ENCODE measurements at regions not wholly inside any gene's neighbourhood (a gene's known extent, or its start where the extent isn't known, plus 50 kb on each side); places are given as distances from the start of the nearest gene placed in this dataset.

DNA sequence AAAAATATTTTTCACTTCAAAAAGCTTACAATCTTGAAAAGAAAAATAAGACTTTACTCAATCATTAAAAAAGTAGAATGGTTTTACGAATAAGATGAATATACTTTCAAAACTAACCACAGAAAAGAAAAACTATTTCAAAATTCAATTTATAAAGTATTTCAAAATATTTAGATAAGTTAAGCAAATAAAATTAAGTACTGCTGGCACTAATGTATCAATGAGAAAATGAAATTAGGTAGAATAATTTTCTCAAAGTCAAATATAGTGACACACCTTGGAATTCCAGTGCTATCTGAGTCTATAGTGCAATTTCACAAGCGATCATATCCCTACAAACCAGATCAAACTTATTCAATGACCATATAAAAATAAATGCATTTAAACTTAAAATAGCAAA is 109.8 kb upstream of the SEMA3A start:
- H4K8ac ChIP-seq (ENCODE audit: low read depth, low read length), result no peak overlapping the region
- H3K9ac ChIP-seq (ENCODE audit: low read depth, low read length, poor library complexity), result no peak overlapping the region
- no peak overlapping the region for H2AK5ac ChIP-seq (ENCODE audit: low read depth, low read length)
- no peak overlapping the region for H4K91ac ChIP-seq (ENCODE audit: low read depth, low read length, poor library complexity)
- no peaks in the 10 kb centered on the region for H3K27me3 ChIP-seq (ENCODE audit: control insufficient read depth in 3 of 3, insufficient read depth in 3 of 3, low read depth in 1 of 3, low read length in 3 of 3)
- peaks cover 0 to 3% of the 10 kb centered on the region in 2 donors for H3K9me3 ChIP-seq (replicated peaks in 1 of 2; ENCODE audit: control insufficient read depth in 2 of 2, insufficient read depth in 1 of 2, low read depth in 1 of 2, low read length in 2 of 2)
- no peak overlapping the region for H3K23ac ChIP-seq (ENCODE audit: low read depth, low read length, poor library complexity)
- no CpG with 5 or more reads among the region's 2 CpGs for WGBS, 2 donors (ENCODE audit: extremely low coverage in 2 of 2, insufficient read length in 2 of 2, insufficient replicate concordance in 1 of 2)
- no peak overlapping the region for H3K4me3 ChIP-seq (ENCODE audit: low read length in 2 of 2)
- no peak overlapping the region for H2BK15ac ChIP-seq (ENCODE audit: low read length)
- H2AFZ ChIP-seq (ENCODE audit: low read length), result no peak overlapping the region
- no peak overlapping the region for H2BK12ac ChIP-seq (ENCODE audit: low read length)
- H3K4me2 ChIP-seq (ENCODE audit: insufficient read depth, low read length, poor library complexity, severe bottlenecking), result no peak overlapping the region
- H3K27ac ChIP-seq (replicated peaks; ENCODE audit: low read length), result no peak overlapping the region
- no peaks in the 10 kb centered on the region for H3K79me1 ChIP-seq (ENCODE audit: low read depth, low read length)
- no peak overlapping the region for H3K4ac ChIP-seq (ENCODE audit: low read length)
- H3K36me3 ChIP-seq (replicated peaks in 1 of 2; ENCODE audit: control insufficient read depth in 2 of 2, insufficient read depth in 2 of 2, low read length in 2 of 2), result no peaks in the 10 kb centered on the region
- H3K4me1 ChIP-seq (ENCODE audit: control insufficient read depth in 2 of 2, insufficient read depth in 1 of 2, low read depth in 1 of 2, low read length in 2 of 2), result no peaks in the 10 kb centered on the region
- no peak overlapping the region for H2BK120ac ChIP-seq (ENCODE audit: low read depth, low read length)
- no peak overlapping the region for H2BK5ac ChIP-seq (ENCODE audit: low read length)
- DNase-seq (ENCODE audit: low spot score), result no peak
- H3K18ac ChIP-seq (ENCODE audit: low read length), result no peak overlapping the region
- no peak overlapping the region for H3K14ac ChIP-seq (ENCODE audit: low read length)

DNA sequence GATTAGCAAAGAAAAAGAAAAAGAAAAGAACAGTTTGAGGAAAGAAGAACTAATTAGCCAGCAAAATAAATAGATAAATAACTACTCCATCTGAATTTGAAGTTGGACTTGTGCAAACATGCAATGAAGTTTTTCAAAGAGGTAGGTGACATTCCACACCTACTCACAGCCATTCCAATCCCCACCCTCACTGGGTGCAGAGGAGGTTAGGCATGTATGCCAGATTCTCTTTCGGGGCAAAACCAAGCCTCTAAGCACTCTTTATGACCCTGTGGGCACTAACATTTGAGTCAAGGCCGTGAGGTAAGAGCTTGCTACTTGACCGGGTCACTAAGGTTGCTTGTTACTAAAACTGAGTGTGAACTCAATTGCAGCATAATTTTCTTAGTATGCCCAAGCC is 108.4 kb upstream of the SEMA3A start:
- Histone ChIP-seq H3K27ac (replicated peaks; ENCODE audit: low read length) (no peak overlapping the region), H3K4ac (ENCODE audit: low read length) (no peak overlapping the region), H3K4me3 (ENCODE audit: low read length in 2 of 2) (no peak overlapping the region), H2BK5ac (ENCODE audit: low read length) (no peak overlapping the region), H3K18ac (ENCODE audit: low read length) (no peak overlapping the region), H3K23ac (ENCODE audit: low read depth, low read length, poor library complexity) (no peak overlapping the region), H3K27me3 (ENCODE audit: control insufficient read depth in 3 of 3, insufficient read depth in 3 of 3, low read depth in 1 of 3, low read length in 3 of 3) (no peaks in the 10 kb centered on the region), H2AFZ (ENCODE audit: low read length) (peak overlapping the region; percentile 12), H3K79me1 (ENCODE audit: low read depth, low read length) (no peaks in the 10 kb centered on the region), H4K8ac (ENCODE audit: low read depth, low read length) (no peak overlapping the region), H3K9me3 (replicated peaks in 1 of 2; ENCODE audit: control insufficient read depth in 2 of 2, insufficient read depth in 1 of 2, low read depth in 1 of 2, low read length in 2 of 2) (peaks cover 0 to 3% of the 10 kb centered on the region in 2 donors), H3K9ac (ENCODE audit: low read depth, low read length, poor library complexity) (no peak overlapping the region), H2AK5ac (ENCODE audit: low read depth, low read length) (no peak overlapping the region), H2BK12ac (ENCODE audit: low read length) (no peak overlapping the region), H2BK15ac (ENCODE audit: low read length) (no peak overlapping the region), H3K4me2 (ENCODE audit: insufficient read depth, low read length, poor library complexity, severe bottlenecking) (no peak overlapping the region), H3K14ac (ENCODE audit: low read length) (no peak overlapping the region), H3K4me1 (ENCODE audit: control insufficient read depth in 2 of 2, insufficient read depth in 1 of 2, low read depth in 1 of 2, low read length in 2 of 2) (no peaks in the 10 kb centered on the region), H2BK120ac (ENCODE audit: low read depth, low read length) (no peak overlapping the region), H3K36me3 (replicated peaks in 1 of 2; ENCODE audit: control insufficient read depth in 2 of 2, insufficient read depth in 2 of 2, low read length in 2 of 2) (no peaks in the 10 kb centered on the region), H4K91ac (ENCODE audit: low read depth, low read length, poor library complexity) (no peak overlapping the region)
- no CpG with 5 or more reads among the region's 3 CpGs for WGBS, 2 donors (ENCODE audit: extremely low coverage in 2 of 2, insufficient read length in 2 of 2, insufficient replicate concordance in 1 of 2)
- no peak for DNase-seq (ENCODE audit: low spot score)

DNA sequence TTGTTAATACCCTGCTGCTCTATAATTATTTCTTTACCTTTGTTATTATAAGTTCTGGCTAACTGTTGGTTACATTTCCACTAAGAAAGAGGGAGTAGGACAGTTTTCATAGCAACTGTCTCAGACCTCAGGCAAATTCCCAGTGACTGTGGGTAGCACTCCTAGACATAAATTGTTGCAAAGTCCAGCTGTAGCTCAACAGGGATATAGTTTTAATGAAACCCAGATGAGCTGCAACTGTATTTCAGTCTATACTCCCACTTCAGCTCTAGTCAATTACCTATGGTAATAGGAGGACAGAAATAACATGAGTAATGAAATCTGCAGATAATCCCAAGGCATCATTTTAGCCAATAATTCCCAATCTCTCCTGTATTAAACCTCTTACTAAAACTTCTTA is 103.0 kb upstream of the SEMA3A start:
- no peak overlapping the region for H2AK5ac ChIP-seq (ENCODE audit: low read depth, low read length)

DNA sequence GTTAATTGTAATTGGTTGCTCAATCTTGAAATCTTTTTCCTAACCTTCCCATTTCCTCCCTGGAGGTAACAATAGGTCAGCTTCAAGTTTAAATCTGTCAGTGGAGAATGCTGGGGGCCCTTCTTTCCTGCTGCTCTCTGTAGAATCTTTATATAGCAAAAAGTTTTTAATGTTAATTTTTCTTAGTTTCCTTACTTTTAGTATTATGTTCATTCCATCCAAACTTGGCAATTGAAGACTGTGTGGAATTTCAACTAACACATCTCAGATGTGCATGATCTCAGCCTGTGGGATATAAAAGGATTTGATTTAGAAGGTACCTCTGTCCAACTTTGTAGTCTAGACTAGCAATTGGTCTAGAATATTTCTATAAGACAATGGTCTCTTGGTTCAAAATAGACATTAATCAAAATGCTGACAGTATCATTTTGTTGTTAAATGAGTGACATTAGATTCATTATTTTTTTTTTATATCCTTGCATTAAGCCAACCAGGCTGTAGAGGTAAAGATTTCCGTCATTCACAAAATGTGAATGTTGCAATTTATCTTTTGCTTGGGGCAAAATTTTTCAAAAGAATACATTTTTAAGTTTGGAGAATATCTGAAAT is 100.4 kb upstream of the SEMA3A start:
- no peak overlapping the region for H3K23ac ChIP-seq (ENCODE audit: low read depth, low read length, poor library complexity)
- H2AFZ ChIP-seq (ENCODE audit: low read length), result no peak overlapping the region
- no peak overlapping the region for H3K14ac ChIP-seq (ENCODE audit: low read length)
- H3K18ac ChIP-seq (ENCODE audit: low read length), result no peak overlapping the region
- H3K4ac ChIP-seq (ENCODE audit: low read length), result no peak overlapping the region
- H3K36me3 ChIP-seq (replicated peaks in 1 of 2; ENCODE audit: control insufficient read depth in 2 of 2, insufficient read depth in 2 of 2, low read length in 2 of 2), result no peaks in the 10 kb centered on the region
- no peak overlapping the region for H3K4me3 ChIP-seq (ENCODE audit: low read length in 2 of 2)
- H4K91ac ChIP-seq (ENCODE audit: low read depth, low read length, poor library complexity), result no peak overlapping the region
- H4K8ac ChIP-seq (ENCODE audit: low read depth, low read length), result no peak overlapping the region
- H2BK15ac ChIP-seq (ENCODE audit: low read length), result no peak overlapping the region
- H3K27ac ChIP-seq (replicated peaks; ENCODE audit: low read length), result no peak overlapping the region
- no peak overlapping the region for H2BK120ac ChIP-seq (ENCODE audit: low read depth, low read length)
- H3K9me3 ChIP-seq (replicated peaks in 1 of 2; ENCODE audit: control insufficient read depth in 2 of 2, insufficient read depth in 1 of 2, low read depth in 1 of 2, low read length in 2 of 2), result no peaks in the 10 kb centered on the region
- H3K9ac ChIP-seq (ENCODE audit: low read depth, low read length, poor library complexity), result no peak overlapping the region
- no CpG with 5 or more reads among the region's 1 CpG for WGBS, 2 donors (ENCODE audit: extremely low coverage in 2 of 2, insufficient read length in 2 of 2, insufficient replicate concordance in 1 of 2)
- H3K4me1 ChIP-seq (ENCODE audit: control insufficient read depth in 2 of 2, insufficient read depth in 1 of 2, low read depth in 1 of 2, low read length in 2 of 2), result no peaks in the 10 kb centered on the region
- no peaks in the 10 kb centered on the region for H3K79me1 ChIP-seq (ENCODE audit: low read depth, low read length)
- DNase-seq (ENCODE audit: low spot score), result no peak
- no peaks in the 10 kb centered on the region for H3K27me3 ChIP-seq (ENCODE audit: control insufficient read depth in 3 of 3, insufficient read depth in 3 of 3, low read depth in 1 of 3, low read length in 3 of 3)
- no peak overlapping the region for H3K4me2 ChIP-seq (ENCODE audit: insufficient read depth, low read length, poor library complexity, severe bottlenecking)
- H2BK5ac ChIP-seq (ENCODE audit: low read length), result no peak overlapping the region
- no peak overlapping the region for H2AK5ac ChIP-seq (ENCODE audit: low read depth, low read length)
- no peak overlapping the region for H2BK12ac ChIP-seq (ENCODE audit: low read length)

More for the DNA sequence above, 103.0 kb upstream of the SEMA3A start:
- no peaks in the 10 kb centered on the region for H3K36me3 ChIP-seq (replicated peaks in 1 of 2; ENCODE audit: control insufficient read depth in 2 of 2, insufficient read depth in 2 of 2, low read length in 2 of 2)
- no peak overlapping the region for H3K27ac ChIP-seq (replicated peaks; ENCODE audit: low read length)
- no peaks in the 10 kb centered on the region for H3K4me1 ChIP-seq (ENCODE audit: control insufficient read depth in 2 of 2, insufficient read depth in 1 of 2, low read depth in 1 of 2, low read length in 2 of 2)
- H3K9ac ChIP-seq (ENCODE audit: low read depth, low read length, poor library complexity), result no peak overlapping the region
- no peak overlapping the region for H3K23ac ChIP-seq (ENCODE audit: low read depth, low read length, poor library complexity)
- H3K14ac ChIP-seq (ENCODE audit: low read length), result no peak overlapping the region
- no peak overlapping the region for H2BK120ac ChIP-seq (ENCODE audit: low read depth, low read length)
- no peak overlapping the region for H2BK15ac ChIP-seq (ENCODE audit: low read length)
- no peak overlapping the region for H2BK12ac ChIP-seq (ENCODE audit: low read length)
- peaks cover 0 to 3% of the 10 kb centered on the region in 2 donors for H3K9me3 ChIP-seq (replicated peaks in 1 of 2; ENCODE audit: control insufficient read depth in 2 of 2, insufficient read depth in 1 of 2, low read depth in 1 of 2, low read length in 2 of 2)
- H2AFZ ChIP-seq (ENCODE audit: low read length), result peak overlapping the region; percentile 13
- H3K18ac ChIP-seq (ENCODE audit: low read length), result no peak overlapping the region
- H4K91ac ChIP-seq (ENCODE audit: low read depth, low read length, poor library complexity), result no peak overlapping the region
- H3K4me3 ChIP-seq (ENCODE audit: low read length in 2 of 2), result no peak overlapping the region
- no peak for DNase-seq (ENCODE audit: low spot score)
- no peak overlapping the region for H3K4ac ChIP-seq (ENCODE audit: low read length)
- H3K27me3 ChIP-seq (ENCODE audit: control insufficient read depth in 3 of 3, insufficient read depth in 3 of 3, low read depth in 1 of 3, low read length in 3 of 3), result no peaks in the 10 kb centered on the region
- H4K8ac ChIP-seq (ENCODE audit: low read depth, low read length), result no peak overlapping the region
- H2BK5ac ChIP-seq (ENCODE audit: low read length), result no peak overlapping the region
- no peaks in the 10 kb centered on the region for H3K79me1 ChIP-seq (ENCODE audit: low read depth, low read length)
- H3K4me2 ChIP-seq (ENCODE audit: insufficient read depth, low read length, poor library complexity, severe bottlenecking), result no peak overlapping the region

Data from neuronal stem cell (in vitro differentiated cells).